GM18505 (cell line): ENCODE measurements at regions not wholly inside any gene's neighbourhood (a gene's known extent, or its start where the extent isn't known, plus 50 kb on each side); places are given as distances from the start of the nearest gene placed in this dataset.
A peak's percentile ranks its signal among the peaks of the same experiment; 100 is the strongest.
"Not testable (repeated sequence)": the region's sequence is repeated elsewhere in the genome, so short reads cannot be mapped to it uniquely, and the experiment has no call there.

ENCODE experiments used
- ATAC-seq: cut with Tn5 transposase; IDR thresholded peaks from one replicate; pipeline ENCODE4 v1.9.1; 2021; ENCODE audit not compliant: unreplicated experiment
- POLR2A ChIP-seq: IDR thresholded peaks from 4 replicates; pipeline ENCODE4 v1.6.1; 2011; ENCODE audit warnings: borderline replicate concordance; ENCODE audit not compliant: insufficient read depth, insufficient read length; ENCODE audit errors: extremely low read depth

DNA sequence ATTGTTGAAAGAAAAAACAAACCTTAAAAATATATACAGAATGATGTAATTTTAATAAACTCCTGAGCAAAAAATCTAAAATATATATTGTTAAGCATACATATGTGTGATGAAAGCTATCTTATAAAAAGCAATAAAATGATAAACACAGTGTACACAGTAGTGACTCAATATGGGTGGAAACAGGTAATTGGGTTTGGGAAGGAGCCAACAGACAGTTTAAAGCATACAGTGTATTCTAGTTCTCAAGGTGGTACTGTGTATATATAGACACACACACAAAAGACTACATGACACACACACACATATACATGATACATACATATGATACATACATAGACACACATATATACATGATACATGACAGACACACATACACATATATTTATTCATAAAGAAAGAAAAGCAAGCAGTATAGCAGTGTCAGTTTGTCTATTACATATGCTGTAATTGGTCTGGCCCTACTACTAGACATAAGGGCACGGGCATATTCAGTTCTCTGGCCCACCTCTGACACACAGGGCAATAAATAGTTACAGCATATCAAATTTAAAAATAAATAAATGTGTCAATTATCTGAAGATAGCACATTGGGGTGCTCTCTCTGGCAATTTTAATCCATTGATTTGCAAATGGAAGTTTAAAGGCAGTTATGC lies 330.2 kb downstream of the S1PR1 start:
- no peak for ATAC-seq
- no peak for TF ChIP-seq POLR2A

DNA sequence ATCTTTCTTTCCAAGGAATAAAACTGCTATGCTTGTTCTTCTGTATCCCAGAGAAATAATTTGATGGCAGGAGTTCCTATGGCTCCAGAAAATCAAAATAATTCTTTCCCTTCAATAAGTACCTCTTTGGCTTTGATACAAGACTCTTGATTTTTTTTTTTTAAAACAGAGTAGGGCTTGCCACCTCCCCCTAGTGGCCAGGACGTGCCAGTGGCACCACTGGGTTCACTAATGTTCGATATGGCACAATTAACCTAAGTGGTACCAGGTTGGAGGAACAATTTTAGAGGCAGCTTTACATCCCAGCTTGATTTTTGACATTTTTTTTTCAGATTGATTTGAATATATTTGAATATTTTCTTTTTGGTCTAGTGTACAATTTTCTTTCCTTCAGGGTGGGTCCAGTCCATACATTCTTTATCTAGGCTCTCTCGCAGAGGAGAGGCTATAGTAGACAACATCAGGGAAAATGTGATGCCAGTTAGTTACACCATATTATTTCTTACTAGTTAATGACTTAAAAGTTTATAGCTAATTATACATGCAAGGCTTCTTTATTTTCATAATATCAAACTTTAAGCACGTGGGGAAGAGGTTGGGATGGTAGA lies 330.9 kb downstream of the S1PR1 start:
- no peak for TF ChIP-seq POLR2A
- ATAC-seq = peak; percentile 96

DNA sequence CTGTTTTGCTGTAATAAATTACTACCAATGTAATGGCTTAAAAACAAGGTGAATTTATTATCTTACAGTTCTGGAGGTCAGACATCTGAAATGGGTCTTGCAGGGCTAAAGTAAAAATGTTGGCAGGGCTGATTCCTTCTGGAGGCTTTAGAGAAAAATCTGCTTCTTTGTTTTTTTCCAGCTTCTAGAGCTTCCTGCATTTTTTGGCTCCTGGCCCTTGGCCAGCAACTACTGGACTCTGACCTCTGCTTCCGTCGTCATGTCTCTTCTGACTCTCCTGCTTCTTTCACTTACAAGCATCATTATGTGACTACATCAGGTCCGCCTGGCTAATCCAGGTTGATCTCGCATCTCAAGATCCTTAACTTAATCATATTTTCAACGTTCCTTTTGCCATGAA lies 350.9 kb downstream of the S1PR1 start:
- TF ChIP-seq POLR2A = no peak
- no peak for ATAC-seq

DNA sequence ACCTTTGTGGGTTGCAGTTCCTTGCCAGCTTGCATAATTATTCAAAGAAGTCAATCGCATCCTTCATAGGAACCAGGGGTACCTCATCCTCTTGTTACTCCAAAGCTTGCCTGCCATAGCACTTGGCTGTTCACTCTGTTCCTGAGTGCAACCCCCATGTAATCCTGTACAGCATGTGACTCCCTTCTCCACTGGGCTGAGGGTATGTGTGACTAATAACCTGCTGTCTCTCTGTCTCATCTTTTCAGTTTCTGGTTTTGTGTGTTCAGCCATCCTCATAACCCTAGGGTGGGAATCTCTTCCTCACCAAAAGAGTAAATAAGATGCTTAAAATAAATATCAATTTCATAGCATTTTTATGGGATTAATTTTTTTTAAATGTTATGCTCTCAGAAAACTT lies 351.9 kb downstream of the S1PR1 start:
- no peak for TF ChIP-seq POLR2A
- no peak for ATAC-seq

DNA sequence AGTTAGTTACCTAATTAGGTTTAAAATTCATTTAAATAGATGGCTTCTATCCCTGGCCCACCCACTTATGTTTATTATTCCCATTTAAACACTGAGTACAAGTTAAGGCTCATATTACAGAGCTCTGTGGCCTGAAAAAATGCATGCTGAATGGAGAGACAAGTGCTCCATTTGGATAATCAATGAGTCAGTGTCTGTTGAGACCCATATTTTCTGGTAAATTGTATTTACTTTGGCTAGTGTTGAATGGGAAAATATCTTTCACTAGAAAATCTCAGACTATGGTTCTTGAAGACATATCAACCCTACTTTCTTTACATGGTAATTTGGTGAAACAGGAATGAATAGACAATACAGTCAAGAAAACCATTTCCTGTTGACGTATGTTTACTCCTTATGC lies 356.0 kb downstream of the S1PR1 start:
- TF ChIP-seq POLR2A = no peak

DNA sequence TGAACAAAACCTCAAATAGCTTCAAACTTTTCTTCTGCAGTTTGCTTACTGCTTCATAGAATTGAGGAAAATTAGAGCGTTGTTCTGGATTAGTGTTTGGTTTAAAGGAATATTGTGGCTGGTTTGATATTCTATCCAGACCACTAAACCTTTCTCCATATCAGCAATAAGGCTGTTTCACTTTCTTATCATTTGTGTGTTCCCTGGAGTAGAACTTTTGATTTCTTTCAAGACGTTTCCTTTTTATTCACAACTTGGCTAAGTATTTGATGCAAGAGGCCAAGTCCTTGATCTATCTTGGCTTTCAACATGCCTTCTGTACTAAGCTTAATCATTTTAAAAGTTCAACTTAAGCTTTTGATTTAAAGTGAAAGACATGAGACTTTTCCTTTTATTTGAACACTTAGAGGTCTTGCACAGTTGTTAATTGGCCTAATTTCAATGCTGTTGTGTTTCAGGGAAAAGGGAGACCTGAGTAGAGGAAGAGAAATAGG lies 359.1 kb downstream of the S1PR1 start:
- ATAC-seq = no peak
- no peak for TF ChIP-seq POLR2A

More for the DNA sequence above, 356.0 kb downstream of the S1PR1 start:
- no peak for ATAC-seq

DNA sequence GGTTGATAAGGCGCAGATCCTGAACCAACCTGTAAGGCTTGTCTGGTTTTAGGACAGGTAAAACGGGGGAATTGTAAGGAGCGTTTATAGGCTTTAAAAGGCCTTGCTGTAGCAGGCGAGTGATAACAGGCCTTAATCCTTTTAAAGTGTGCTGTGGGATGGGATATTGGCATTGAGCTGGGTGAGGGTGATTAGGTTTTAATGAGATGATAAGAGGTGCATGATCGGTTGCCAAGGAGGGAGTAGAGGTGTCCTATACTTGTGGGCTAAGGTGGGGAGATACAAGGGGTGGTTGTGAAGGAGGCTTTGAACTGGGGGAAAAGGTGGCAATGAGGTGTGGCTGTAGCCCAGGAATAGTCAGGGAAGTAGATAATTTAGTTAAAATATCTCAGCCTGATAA lies 363.8 kb downstream of the S1PR1 start:
- ATAC-seq = not testable (repeated sequence)

DNA sequence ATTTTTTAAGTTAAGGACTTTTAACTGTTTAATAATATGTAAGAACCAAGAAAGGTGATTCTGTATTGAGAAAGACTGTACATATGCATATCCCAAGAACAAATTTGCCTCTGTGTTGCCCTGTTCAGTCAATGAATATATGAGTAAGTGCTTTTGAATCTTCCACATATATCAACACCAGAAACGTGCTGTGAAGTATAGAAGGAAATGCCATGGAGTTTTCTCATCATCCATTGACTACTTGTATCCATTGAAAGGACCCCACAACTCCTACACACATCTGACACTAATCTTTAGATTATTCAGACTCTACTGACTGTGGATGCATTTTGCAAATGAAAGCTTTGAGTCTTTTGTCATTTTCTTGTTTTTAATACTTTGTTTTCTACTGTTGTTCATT lies 366.9 kb downstream of the S1PR1 start:
- ATAC-seq = no peak
- no peak for TF ChIP-seq POLR2A

DNA sequence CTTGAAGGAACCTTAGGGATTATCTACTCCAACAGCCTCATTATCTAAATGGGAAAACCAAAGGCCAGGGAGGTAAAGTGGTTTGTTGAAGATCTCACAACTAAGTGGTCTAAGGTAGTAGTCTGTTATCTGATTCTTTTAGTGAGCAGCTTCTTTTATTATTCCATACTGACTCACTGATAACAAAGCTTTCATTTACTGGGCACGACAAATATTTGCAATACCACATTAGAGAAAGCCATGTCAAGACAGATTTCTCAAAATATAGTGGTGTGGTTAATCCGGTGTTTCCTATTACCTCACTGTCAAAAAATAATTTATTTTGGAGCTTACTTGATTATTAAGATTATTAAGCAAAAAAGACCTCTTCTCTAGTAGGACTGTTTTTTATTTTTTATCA lies 369.1 kb downstream of the S1PR1 start:
- TF ChIP-seq POLR2A = no peak
- ATAC-seq = no peak

DNA sequence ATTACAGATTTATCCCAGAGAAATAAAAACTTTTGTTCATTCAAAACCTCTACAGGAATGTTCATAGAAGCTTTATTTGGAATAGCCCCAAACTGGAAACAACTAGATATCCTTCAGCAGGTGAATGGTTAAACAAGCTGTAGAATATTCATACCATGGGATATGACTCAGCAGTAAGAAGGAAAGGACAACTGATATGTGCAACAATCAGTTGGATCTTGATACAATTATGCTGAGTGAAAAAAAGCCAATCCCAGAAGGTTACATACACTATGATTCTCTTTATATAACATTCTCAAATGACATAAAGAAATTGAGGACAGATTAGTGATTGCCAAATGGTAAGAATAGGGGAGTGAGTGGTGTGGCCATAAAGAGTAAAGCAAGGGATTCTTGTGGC lies 376.7 kb downstream of the S1PR1 start:
- no peak for ATAC-seq
- no peak for TF ChIP-seq POLR2A

DNA sequence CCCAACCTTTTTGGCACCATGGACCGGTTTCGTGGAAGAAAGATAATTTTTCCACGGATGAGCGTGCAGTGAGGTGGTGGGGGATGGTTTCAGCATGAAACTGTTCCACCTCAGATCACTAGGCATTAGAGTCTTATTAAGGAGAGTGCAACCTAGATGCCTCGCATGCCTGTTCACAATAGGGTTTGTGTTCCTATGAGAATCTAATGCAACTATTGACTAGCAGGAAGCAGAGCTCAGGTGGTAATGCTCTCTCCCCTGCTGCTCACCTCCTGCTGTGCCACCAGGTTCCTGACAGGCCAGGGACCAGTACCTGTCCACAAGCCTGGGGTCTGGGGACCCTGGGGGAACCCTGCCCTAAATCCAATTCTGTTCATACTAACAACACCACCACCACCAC lies 377.8 kb downstream of the OLFM3 start:
- TF ChIP-seq POLR2A = no peak
- ATAC-seq = no peak

DNA sequence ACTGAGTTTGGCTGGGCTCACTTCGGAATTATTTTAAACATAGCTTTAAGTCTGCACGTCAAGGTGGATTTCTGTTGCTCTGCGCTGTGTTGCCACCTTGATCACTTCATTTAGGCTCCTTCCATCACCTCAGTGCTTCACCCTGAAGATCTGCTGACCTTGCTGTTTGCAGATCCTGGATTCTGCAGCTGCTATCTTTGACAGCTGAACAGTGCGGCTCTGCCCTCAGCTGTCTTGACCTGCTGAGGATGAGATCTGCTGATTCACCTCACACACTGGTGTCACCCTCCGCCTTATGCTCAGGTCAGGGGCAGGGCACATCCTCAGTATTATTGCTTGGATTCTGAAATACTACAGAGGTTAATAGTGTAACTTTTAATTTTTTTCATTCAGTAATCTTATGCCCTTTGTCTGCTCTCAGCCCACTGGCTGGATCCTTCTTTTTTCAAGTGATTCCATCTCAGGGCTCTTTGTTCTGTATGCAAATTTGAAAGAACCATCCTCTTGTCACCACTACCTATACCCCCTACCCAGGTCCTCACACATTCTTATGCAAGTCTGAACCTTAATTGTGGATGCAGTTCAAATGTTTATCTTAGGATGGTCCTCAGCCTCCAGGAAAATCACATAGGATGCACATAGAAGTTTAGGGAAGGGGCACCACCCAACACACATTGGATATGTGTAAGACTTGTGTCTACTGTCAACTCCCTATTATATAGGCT lies 364.0 kb downstream of the OLFM3 start:
- no peak for ATAC-seq

DNA sequence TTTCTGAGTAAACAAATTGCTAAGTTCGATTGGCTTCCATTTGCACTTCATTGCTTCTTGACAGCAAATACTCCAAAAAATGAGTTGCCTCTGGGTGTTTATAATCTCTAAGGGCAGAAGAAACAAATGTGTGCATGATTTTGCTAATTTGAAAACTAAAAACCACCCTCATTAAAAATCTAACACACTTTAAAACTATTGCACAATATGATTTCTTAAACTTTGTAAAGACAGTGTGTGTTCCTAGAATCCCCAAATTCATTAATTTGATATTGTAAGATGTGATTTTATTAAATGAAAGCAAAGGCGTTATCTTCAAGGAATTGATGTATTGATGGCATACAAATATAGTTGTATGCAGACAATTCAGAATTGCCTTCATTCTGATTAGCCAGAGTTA lies 350.9 kb downstream of the OLFM3 start:
- TF ChIP-seq POLR2A = no peak
- ATAC-seq = no peak

More for the DNA sequence above, 364.0 kb downstream of the OLFM3 start:
- no peak for TF ChIP-seq POLR2A

DNA sequence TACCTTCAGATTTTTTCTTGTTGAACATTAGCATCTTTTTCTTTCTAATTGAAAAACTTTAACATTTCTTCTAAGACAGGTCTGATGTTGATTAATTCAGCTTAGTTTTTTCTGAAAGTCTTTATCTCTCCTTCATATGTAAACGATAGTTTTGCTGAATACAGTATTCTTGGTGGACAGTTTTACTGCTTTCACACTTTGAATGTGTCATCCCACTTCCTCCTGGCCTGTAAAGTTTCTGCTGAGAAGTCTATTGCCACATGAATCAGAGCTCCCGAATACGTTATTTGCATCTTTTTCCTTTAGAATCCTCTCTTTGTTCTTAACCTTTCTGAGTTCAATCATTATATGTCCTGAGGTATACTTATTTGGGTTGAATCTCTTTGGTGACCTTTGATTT lies 344.2 kb downstream of the OLFM3 start:
- no peak for ATAC-seq
- TF ChIP-seq POLR2A = no peak
